Putamen (tissue), 1 donor: ENCODE measurements at regions not wholly inside any gene's neighbourhood (a gene's known extent, or its start where the extent isn't known, plus 50 kb on each side); places are given as distances from the start of the nearest gene placed in this dataset.

Experiments
- DNase-seq: peaks from one replicate; pipeline ENCODE4 v3.0.0-alpha.2; 2016; ENCODE audit warnings: low spot score

DNA sequence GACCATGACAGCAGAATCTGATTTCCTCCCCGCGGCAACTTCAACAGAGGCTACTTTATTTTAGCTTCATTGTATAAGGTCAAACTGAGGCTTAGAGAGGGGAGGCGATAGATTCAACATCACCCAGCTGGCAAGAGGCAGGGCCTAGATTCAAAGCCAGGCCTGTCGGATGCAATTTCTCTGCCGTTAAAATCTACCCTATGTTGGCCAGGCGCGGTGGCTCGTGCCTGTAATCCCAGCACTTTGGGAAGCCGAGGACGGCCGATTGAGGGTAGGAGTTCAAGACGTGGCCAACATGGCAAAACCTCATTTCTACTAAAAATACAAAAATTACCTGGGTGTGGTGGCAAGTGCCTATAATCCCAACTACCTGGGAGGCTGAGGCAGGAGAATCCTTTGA is 182.2 kb downstream of the BCOR start:
- no peak for DNase-seq

DNA sequence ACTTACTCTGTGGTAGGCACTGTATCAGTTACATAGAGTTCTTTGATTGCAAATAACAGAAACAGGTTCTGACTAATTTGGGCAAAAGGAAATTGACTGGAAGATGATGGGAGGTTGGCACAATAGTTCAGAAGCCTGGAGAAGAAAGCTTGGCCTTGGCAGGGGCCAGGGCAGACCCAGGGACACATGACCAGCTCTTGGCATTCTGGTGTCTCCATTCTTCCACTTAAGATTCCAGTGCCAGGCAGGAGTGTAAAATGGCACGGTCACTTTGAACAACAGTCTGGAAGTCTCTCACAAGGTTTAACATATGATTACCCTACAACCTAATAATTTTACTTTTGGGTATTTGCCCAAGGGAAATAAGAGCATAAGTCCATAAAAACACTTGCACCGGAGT is 175.9 kb downstream of the BCOR start:
- DNase-seq: no peak

DNA sequence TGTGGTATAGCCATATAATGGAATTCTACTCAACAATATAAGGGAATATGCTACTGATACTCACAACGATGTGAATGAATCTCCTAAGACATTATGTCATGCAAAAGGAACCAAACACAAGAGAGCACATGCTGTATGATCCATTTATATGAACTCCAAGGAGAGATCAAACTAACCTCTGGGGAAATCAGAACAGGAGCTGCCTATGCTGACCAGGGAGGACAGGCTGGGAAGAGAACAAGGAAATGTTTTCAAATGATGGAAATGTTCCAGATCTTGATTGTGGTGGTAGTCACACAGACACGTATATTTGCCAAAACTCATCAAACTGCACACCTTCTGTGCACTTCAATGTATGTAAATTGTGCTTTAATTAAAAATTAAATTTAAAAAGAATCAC is 175.3 kb downstream of the BCOR start:
- no peak for DNase-seq

DNA sequence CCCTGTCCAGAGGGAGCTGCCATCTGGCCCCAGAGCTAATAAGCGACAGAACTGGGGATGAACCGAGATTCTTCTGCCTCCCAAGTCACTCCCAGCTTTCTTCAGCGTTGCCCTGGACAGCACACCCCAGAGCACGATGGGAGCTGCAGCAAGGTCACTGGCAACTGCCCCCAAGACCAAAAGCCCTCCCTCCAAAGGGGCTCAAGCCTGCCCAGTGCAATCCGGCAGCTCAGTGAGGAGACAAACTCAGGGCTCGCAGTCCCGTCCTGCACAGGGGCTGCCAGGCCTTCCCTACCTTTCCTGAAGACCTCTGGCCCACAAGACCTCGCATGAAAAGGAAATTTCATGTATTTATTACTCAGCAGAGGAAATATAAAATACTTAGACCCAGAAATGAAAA is 174.8 kb downstream of the BCOR start:
- no peak for DNase-seq

DNA sequence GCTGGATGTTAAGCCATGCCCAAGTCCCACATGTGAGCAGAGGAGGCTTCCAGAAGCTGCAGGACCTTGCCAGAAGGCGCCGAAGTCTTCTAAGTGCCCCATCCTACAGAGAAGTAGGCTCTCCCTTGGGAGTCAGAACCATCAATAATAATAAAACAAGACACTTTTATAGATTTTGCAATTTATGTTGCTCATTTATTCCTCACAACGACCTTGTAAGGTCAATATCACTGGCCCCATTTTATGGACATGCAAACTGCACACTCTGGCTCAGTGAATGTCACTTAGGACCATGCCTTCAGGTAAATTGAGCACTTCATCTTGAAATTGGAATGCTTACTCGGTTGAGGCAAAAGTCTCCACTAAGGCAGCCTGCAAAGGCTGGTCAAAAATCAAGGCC is 170.4 kb downstream of the BCOR start:
- DNase-seq: no peak

DNA sequence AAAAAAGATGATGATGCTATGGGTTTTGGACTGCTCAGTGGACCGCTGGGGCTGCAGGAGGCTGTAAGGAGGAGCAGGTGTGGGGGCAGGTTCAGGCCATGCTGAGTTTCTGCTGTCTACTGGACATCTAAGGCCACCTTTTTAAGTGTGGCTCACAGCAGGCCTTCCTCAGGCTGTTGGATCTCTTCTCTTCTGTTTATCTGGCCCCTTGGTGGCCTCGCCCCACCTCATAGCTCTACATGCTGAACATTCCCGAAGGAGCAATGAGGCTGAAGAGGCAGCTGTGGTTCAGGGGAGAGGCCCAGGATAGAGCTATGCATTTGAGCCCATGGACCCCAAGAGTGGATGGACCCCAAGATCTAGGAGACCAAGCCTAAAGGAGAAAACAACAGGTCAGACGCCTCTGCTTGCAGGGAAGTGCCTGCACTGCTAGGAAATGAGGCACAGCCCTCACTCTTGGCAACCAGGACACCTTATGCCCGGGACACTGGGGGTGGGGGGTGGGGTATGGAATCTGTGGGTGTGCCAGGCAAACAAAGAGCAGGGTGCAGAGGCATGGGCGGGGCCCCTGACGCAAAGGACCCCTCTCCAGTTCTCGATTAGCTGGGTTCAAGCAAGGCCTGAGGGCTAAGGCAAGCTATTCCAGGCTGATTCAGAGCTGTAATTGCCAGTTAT is 168.9 kb downstream of the BCOR start:
- no peak for DNase-seq

DNA sequence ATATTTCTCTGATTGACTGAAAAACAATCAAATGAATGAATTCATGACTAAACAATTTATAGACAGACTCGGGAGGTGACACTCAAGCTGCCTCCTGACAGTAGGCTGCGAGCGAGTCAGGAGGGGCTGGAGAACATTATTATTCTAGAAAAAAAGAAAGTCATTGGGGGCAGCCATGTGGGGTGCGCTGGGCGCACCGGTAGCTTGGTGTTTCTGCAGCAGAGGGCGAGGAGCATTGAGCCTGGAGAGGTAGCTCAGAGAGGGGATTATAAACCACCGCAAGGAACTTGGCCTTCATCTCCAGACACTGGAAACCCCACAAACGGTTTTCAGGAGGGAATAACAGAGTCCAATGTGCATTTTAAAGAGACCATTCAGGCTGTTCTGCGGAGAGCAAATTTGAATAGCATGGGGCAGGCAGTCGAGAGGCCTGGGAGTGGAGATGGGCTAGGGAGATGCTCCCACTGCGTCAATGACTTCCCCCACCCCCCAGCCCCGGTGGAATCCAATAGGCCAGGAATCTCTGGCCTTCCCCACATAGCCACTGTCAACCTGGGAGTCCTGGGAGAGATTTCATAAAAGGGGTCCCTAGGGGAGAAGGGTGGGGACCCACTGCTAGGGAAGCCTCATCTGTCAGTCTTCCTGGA is 168.3 kb downstream of the BCOR start:
- DNase-seq: no peak

DNA sequence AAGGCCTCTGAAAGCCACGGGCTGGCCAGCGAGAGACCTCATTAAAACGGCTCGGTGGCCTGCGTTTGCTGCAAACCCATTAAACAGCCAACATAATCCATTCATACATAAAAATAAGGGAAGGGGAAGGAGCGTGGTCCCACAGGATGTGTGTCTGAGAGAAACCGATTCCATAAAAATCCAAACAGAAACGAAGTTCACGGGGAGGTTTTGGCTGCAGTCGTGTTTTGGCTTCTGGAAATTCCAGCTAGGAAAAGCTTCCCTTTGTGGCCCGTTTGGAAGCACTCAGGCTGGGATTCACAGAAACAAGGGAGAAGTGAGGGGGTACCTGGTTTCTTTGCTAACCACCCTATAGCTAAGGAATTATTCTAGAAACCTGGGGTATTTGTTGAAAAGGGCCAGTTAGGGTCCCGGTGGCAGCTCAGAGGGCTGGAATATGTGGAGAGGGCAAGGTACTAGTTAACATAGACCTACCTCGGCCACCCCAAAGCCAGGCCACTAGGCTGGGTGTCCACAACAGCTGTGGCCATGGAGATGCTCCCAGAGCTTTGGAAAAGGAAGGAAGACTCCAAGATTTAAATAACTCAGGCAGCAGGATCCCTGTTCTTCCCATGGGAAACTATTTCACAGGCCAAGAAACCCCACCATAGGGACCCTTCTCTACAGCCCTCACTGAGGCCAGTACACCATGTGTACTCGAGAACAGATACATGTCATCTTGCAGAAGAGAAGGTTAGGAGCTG is 166.8 kb downstream of the BCOR start:
- no peak for DNase-seq

DNA sequence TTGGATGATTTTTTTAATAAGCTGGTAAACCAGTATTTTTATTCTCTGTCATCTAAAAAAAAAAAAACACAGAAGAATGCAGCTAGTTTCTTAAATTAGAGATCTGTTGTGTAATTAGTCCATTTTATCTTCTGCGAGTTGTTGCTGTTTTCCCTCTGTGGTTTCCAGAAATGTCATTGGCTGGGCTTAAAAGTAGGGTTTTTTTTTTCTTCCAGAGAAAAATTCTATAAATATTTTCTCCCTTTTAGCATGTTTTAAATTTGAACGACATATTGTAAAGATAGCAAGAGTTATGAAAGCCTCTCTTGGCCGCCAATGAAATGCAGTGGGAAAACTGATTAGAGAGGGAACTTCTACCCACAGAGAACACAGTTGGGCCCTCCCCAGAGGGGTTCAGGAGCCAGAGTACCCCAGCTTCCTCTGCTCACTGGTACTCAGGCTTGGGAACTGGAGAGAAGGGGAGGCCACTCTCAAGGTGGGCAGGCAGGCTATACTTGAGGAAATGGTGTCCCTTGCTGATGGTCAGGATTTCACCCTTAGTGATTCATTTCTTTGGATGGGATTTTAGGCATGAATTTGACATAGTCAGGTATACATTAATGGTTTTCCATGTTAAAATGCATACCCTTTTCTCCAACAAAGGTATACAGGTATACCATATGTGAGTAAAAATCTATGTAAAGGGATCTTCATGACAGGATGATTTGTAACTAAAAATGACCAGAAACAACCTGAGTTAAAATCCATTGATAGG is 166.1 kb downstream of the BCOR start:
- DNase-seq: no peak

DNA sequence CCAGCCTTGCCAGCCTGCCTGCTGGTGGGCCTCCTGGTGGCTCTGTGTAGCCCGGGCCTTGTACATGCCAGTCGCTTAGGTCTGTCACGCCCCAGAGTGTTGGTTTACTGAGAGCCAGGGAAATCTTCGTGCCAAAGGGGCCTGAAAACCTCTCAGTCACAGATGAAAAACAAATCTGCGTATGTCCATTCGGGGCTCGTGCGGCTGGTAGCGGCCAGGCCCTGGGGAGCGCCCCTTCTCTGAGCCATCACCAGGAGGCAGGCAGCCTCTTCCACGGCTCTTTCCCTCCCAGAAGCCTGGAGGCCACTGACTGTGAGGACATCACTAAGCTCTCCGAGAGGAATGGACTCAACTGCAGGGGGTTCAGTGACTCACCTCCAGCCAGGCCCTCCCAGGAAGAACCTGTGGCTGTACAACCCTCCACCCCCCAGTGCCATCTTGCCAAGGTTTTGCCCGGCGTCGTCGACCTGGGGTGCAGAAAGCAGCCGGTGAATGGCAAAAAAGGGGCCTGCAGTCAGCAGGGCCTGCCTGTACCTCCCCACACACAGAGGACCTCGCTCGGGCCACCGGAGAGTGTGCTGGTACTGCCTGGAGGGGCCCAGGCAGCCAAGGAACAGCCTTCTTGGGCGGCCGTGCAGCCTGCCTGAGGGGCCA is 162.2 kb downstream of the BCOR start:
- DNase-seq: no peak

DNA sequence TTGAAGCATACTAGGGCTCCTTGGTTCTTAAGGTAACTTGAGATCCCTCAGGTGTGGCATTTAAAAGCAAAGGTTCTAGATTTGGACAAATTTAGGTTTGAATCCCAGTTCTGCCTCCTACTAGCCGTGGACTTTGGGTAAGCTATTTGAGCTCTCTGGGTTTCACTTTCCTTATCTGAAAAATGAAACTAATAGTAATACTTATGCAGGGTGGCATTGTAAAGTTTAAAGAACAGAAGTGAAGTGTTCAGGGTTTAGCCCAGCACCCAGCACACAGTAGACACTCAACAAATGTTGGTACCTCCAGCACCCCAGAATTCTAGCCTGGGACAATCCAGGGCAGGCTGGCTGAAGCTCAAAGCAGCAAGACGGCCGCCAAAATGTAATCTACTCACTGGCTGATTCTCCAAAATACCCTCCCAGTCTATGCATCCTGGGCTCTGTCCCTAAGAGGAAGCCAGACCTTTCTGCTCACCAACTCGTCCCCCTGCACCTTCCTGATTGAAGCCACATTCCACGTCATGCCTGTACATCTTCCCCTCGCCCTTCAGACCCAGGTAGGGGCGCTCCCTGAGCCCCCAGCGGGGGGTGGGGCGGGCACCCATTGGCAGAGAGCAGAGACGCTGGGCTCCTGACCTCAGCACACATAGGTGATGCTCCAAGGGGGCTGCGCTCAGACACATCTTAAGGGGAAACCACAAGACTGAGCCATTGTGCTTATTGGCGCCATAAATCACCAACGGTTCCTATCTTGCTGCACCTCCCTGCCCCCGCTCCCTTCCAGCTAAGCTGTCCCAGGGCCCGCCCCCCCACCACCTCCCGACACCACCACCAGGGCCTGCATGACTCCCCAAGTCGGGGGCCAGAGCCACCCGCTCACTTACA is 160.6 kb downstream of the BCOR start:
- no peak for DNase-seq

DNA sequence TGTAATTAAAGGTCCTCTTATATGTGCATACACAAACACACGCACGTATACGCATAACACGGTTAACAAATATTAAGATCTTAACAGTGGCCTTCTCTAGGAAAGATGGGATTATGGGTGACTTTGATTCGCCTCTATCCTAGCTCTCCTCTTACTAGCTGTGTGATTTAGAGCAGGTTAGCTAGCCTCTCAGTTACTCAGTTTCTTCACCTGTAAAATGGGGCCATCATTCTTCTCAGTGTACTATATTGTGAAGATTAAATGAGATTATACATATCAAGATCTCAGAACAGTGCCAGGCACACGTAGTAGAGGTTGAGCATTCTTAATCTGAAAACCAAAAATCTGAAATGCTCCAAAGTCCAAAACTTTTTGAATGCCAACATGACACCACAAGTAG is 159.3 kb downstream of the BCOR start:
- no peak for DNase-seq

DNA sequence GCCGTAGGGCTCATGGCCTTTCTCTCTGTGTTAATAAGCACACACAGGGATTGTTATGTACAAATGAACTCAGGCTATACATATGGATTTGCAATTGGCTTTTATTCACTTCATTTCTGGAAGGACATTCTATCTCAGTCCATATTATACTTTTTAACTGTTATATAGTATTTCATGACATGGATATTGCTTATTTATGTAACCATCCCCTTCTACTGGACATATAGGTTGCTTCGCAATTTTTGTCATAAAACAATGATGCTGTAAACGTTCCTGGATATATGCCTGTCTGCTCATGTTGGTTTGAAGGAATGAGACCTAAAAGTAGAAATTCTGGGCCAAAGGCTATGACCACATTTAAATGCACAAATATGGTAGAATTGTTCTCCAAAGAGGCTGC is 158.1 kb downstream of the BCOR start:
- no peak for DNase-seq

DNA sequence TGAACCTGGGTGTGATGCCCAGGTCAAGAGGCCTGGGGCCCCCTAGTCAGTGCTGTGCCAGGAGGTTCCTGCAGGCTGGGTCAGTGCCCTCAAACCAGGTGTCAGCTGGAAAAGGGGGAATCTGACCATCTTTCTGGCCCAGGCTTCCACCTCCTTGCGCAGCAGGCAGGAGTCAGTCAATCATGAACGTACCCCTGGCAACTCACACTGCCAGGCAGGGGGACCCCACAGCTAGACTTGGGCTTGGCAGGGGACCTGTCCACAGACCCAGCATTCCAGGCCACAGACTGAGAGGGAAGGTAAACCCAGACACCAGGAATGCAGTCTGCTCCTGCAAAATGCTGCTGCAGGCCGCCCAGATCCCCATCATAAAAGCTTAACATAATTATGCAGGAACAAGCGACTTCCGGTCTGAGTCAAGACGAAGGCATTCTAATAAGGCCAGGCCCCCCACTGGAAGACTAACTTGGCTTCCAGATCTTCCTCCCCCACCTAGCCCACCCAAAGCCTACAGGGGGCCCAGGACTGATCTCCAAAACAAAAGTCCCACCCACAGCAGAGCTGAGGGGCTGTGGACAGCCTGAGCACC is 156.3 kb downstream of the BCOR start:
- DNase-seq: no peak

DNA sequence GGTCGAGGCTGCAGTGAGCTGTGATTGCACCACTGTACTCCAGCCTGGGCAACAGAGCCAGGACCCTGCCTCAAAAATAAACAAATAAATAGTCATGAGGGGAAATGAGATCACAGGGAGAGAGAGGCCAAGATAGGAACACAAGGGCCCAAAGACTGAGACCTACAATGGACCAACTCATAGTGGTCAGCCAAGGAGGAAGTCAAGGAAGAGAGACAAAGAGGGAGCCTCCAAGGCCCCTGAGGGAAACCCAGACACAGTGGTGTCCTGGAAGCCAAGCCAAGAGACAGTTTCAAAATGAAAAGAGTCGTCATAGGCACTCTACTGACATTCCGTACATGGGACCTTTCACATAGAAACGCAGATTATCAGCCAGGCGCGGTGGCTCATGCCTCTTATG is 153.3 kb downstream of the BCOR start:
- no peak for DNase-seq

DNA sequence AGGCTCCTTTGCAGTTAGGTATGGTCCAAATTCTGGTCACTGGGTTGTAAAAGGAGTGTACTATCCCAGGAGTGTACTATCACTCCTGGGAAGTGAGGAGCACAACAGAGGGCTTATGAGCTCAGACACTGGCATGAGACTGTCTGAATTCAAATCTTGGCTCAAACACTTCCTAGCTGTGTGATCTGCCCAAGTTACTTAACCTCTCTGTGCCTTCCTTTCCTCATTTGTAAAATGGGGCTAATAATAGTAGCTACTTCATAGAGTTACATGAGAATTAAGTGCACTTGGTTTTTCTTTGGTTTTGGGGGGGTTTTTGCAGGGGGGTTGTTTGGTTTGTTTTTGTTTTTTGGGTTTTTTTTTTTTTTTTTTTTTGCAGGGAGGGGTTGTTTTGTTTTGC is 152.0 kb downstream of the BCOR start:
- no peak for DNase-seq

DNA sequence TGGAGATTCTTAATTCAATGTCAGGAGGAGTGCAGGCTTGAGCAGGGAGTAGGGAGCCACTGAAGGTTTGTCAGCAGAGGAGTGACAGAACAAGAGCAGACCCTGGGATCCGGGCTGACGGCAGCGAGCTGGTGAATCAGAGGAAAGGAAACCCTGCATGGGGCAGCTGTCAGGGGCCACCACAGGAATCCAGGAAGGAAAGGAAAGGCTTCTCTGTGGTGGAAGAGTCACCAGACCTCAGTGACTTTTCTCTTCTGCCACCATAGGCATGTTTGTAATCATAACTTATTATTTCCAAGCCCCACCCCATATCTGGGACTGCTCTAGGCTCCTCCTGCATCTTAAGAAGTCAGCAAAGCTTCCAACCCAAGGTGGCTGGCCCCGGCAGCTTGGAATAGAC is 150.9 kb downstream of the BCOR start:
- DNase-seq: no peak

DNA sequence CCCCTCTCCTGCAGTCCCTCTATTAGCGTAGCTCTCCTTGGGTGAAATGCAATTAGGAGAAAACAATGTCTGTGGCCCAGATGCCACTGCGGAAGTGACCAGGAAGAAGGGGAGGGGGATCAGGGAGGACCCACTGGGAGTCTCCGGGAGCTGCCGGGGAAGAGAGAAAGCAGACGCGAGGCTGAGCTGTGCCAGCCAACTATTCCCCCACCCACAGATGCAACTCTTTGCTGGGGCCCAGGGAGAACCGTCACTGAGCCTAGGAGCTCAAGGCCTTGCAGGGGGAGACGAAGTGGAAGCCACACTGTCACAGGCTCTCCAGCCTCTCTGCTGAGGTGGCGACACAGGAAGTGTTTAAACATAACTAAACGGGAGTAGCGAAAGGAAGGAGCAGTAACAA is 149.2 kb downstream of the BCOR start:
- DNase-seq: no peak

DNA sequence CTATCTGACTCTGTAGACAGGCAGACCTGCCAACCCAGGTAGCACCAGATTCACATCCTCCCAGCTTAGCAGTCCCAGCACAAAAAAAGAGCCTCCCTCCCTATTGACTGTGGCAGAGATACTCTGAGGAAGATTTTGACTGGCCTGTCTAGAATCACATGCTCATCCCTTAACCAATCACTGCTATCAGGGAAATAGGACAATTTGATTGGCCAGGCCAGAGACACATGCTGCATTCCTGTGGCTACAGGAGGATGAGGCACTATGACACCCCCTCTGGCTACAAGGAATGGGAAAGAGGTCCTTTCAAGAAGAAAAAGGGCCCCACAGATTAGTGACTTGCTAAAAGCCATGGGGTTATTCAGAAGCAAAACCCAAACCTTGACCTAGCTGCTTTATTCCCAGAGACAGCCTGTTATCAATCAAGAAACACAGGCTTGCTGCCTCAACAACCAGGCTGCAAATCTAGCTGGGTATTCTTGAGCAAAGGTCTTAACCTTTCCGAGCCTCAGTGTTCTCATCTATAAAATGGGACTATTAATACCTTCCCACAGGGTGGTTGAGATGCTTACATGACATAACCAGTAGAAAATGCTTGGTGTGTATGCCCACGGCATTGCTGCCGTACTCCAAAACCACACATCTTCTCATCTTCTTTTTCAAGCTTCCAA is 147.6 kb downstream of the BCOR start:
- no peak for DNase-seq

DNA sequence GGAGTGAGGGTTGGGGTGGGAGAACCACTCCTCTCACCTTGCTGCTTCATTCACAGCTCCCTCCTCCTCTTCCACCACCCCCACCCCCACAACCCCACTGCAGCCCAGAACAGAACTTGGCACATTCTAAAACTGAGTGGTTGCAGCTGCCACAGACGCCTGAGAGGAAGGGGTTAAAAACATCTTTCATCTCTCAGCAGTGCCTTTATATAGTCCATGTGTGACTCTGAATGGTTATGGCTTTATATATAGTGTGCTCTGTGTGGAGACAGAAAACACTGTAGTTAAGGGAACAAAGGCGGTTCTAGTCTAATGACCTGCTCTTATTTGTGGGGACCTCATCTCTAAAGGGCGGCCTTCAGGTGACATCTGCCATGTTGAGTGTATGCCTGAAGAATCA is 144.8 kb downstream of the BCOR start:
- no peak for DNase-seq
